Neutrophil (primary cell): ENCODE measurements at regions not wholly inside any gene's neighbourhood (a gene's known extent, or its start where the extent isn't known, plus 50 kb on each side); places are given as distances from the start of the nearest gene placed in this dataset.

Source experiments
- H3K27ac ChIP-seq: fragments of 200-600 bp; sonication (generic); 2 replicates; pipeline ENCODE4 v1.5.1; 2016; ENCODE audit warnings: mild to moderate bottlenecking, moderate library complexity
- H3K27me3 ChIP-seq: fragments of 200-600 bp; sonication (generic); 2 replicates; pipeline ENCODE4 v1.6.0; 2016; ENCODE audit warnings: mild to moderate bottlenecking
- H3K36me3 ChIP-seq: fragments of 200-600 bp; sonication (generic); 2 replicates; pipeline ENCODE4 v1.5.1; 2017
- H3K4me1 ChIP-seq, 2 experiments: fragments of 200-600 bp in 1 of 2; sonication (generic) in 1 of 2; 1 replicate in 1 of 2; 2 replicates in 1 of 2; pipeline versions ENCODE4 v1.5.1 to v1.6.1; 2013 to 2016; ENCODE audit warnings: low read depth in 1 of 2, low read length in 1 of 2, mild to moderate bottlenecking in 1 of 2, moderate library complexity in 1 of 2; ENCODE audit not compliant: control insufficient read depth in 1 of 2, insufficient read depth in 1 of 2
- H3K4me3 ChIP-seq, 2 experiments: fragments of 200-600 bp in 1 of 2; sonication (generic) in 1 of 2; 1 replicate in 1 of 2; 2 replicates in 1 of 2; pipeline ENCODE4 v1.5.1; 2013 to 2016; ENCODE audit warnings: low read depth in 1 of 2, low read length in 1 of 2, mild to moderate bottlenecking in 1 of 2, moderate library complexity in 1 of 2
- H3K9me3 ChIP-seq: fragments of 200-600 bp; sonication (generic); 2 replicates; pipeline ENCODE4 v1.5.1; 2016
- TF ChIP-seq, protein P1 (sequence below): fragments of 200-600 bp; sonication (generic); IDR thresholded peaks from 2 replicates; pipeline ENCODE4 v1.5.1; 2016; ENCODE audit warnings: antibody characterized with exemption

DNA sequence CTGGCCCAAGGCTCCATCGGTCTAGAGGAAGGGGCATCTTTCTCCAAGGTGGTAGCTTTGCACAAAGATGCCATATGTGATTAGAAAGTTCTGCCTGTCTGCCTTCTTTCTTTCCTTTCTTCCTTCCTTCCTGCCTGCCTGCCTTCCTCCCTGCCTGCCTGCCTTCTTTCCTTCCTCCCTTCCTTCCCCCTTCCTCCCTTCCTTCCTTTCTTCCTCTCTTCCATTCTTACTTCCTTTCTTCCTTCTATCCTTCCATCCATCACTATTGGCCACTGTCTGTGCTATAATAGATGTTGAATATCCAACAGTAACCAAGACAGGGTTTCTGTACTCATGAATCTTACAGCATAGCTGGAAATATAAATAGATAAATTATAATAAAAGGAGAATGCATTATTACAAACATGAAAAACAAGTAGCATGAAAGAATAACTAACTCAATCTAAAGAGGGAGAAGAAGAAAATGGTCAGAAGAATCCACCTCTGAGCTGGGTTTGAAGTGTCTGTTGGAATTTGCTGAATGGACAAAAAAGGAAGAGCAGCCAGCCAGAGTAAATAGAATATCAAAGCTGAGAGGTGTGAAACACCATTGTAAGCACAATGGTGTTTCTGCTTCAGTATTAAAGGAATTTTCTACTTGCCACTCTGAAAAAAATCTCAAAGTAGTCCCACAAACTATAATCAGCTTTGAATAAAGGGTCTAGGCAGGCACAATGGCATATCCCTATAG is 250.6 kb upstream of the NR5A2 start:
- Histone ChIP-seq H3K27ac (no peak overlapping the region), H3K4me3 (no peak overlapping the region), H3K9me3 (no peaks in the 10 kb centered on the region), H3K27me3 (no peaks in the 10 kb centered on the region), H3K4me1 (no peaks in the 10 kb centered on the region), H3K36me3 (no peaks in the 10 kb centered on the region)
- TF ChIP-seq, protein P1, sequence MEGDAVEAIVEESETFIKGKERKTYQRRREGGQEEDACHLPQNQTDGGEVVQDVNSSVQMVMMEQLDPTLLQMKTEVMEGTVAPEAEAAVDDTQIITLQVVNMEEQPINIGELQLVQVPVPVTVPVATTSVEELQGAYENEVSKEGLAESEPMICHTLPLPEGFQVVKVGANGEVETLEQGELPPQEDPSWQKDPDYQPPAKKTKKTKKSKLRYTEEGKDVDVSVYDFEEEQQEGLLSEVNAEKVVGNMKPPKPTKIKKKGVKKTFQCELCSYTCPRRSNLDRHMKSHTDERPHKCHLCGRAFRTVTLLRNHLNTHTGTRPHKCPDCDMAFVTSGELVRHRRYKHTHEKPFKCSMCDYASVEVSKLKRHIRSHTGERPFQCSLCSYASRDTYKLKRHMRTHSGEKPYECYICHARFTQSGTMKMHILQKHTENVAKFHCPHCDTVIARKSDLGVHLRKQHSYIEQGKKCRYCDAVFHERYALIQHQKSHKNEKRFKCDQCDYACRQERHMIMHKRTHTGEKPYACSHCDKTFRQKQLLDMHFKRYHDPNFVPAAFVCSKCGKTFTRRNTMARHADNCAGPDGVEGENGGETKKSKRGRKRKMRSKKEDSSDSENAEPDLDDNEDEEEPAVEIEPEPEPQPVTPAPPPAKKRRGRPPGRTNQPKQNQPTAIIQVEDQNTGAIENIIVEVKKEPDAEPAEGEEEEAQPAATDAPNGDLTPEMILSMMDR, result no peak

DNA sequence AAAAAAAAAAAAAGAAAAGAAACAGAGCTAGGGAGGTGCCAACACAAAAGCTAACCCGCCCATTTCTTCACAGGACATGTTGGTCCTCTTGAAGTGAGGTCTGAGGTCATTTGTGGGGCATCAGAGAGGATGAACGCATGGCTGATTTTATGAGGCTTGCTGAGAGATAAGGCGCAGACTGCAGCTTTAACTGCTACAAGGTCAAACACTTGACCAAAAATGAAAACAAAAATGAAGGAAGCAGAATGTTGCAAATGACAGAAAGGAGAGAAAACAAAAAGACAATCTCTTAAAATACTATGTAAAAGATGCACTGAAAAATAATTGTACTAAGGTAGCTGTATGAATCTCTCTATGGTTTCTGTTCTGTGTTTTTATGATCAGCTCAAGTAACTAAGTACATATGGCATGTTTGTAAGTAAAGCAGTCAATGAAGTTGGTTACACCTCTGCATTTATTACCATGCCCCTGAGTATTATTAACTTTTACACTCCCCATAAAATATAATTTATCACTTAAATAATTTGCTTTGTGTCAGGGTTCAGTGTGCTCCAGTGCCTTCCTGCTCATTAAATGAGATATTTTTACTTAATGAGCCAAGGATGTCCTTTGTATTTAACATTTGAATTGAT is 249.1 kb upstream of the NR5A2 start:
- Histone ChIP-seq H3K27ac (no peak overlapping the region), H3K4me1 (no peaks in the 10 kb centered on the region), H3K36me3 (no peaks in the 10 kb centered on the region), H3K9me3 (no peaks in the 10 kb centered on the region), H3K27me3 (no peaks in the 10 kb centered on the region), H3K4me3 (no peak overlapping the region)
- TF ChIP-seq, protein P1, result no peak

DNA sequence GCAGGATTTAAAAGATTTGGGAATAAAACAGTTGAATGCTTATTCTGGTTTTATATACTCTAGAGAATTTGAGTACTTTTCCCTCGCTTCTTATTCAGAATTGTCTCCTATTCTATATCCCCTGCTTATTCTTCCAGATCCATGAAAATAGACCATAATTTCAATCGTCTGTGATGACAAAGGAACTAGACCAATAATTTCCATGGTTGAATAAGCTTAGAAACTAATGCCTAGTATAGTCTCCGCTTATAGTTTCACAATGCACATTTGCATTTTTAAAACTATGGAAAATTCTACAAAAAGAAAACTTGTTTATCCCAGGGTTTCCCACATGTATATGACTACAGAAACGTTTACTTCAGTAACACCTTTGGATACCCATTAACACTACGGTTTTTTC is 247.4 kb upstream of the NR5A2 start:
- Histone ChIP-seq H3K4me1 (no peaks in the 10 kb centered on the region), H3K4me3 (no peak overlapping the region), H3K9me3 (no peaks in the 10 kb centered on the region), H3K36me3 (no peaks in the 10 kb centered on the region), H3K27ac (no peak overlapping the region), H3K27me3 (no peaks in the 10 kb centered on the region)
- TF ChIP-seq, protein P1, result no peak

DNA sequence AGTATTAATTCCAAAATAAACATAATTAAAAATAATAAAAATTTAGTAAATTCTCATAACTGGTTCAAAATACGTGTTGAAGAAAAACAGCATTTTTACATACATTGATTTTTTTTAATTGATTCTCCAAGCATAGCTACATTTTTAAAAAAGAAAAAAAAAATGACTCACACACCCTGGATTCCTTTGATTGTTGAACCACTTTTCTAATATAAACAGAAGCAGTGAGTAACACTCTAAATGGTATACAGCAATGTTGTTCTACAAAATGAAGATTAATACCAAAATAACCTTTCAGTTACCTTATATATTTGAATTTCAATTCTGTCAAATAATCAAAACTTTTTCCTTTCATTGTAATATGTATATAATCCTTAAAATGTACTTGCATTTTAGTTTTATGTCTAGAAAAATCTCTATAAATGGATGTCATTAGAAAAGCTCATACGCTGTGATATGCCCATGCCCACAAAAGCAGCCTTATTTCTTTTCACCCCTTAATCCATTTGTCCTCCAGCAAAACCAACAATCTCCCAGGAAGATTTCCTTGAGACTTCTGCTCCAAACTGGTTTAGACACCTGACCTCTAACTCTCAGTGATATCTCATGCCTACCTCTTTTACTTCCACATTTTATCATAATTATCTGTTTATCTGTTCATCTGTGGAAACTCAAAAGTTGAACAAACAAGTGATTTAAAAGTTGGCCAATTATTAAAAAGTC is 246.4 kb upstream of the NR5A2 start:
- H3K27ac ChIP-seq, result no peak overlapping the region
- TF ChIP-seq, protein P1, result no peak
- H3K36me3 ChIP-seq, result no peaks in the 10 kb centered on the region
- no peaks in the 10 kb centered on the region for H3K4me1 ChIP-seq
- H3K4me3 ChIP-seq, result no peak overlapping the region
- no peaks in the 10 kb centered on the region for H3K27me3 ChIP-seq
- no peaks in the 10 kb centered on the region for H3K9me3 ChIP-seq

DNA sequence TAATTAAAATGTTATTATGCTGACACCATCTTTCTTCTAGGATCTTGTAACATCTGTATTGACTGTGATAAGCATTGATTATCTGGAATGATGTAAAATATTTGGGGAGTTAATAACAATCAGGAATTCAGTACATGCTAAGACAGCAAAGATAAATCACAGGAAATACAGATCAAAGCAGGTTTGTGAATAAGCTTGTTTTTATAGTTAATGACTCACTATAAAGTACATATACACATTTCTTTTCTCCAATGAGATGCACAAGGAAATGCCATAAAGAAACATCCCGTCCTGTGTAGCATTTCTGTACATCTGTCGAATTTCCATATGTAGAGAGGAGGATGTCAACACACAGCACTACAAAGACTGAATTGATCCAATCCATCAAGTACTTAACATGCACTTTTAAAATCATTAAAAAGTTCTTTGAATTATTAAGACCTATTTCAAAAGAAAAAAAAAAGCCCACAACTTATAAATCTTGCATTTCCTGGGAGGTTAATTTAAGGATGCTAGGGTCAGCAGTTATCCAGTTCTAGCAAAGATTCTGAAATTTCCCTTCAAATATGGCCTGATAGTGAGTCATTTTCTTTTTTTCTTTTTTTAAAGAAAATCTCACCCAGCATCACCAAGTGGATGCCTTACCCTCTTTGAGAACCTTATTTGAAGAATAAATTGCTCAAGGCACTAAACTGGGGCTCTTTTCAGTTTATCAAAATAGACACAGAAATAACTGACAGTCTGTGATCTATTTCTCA is 243.2 kb upstream of the NR5A2 start:
- Histone ChIP-seq H3K4me1 (no peaks in the 10 kb centered on the region), H3K36me3 (no peaks in the 10 kb centered on the region), H3K9me3 (no peaks in the 10 kb centered on the region), H3K4me3 (no peak overlapping the region), H3K27me3 (no peaks in the 10 kb centered on the region), H3K27ac (no peak overlapping the region)
- TF ChIP-seq, protein P1, result no peak
